ENCODE measurements at regions not wholly inside any gene's neighbourhood (a gene's known extent, or its start where the extent isn't known, plus 50 kb on each side); places are given as distances from the start of the nearest gene placed in this dataset.

DNA sequence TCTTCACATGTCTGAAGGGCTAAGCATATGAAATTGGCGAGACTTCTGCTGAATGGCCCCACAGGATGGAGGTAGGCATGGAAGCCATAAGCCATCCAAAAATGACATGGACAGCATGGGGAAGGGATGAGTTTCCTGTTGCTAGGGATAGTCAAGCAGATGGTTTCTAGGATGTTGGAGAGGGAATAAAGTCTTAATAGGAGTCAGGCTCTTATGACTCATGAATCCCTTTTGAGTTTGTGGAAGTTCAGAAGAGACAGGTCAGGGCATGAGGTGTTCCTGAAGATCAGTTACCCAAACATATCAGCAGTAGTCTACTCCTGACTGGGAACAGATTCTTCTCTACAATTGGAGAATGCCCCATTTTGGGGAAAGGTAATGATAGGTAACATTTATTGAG is 243.9 kb downstream of the REEP3 start:
- no peak overlapping the region for H3K4me3 ChIP-seq (ENCODE audit: low read depth, low read length, poor library complexity, severe bottlenecking)
- no peak for DNase-seq (ENCODE audit: low spot score)
- H3K27ac ChIP-seq (ENCODE audit: low read depth, low read length, poor library complexity, severe bottlenecking), result no peak overlapping the region
- ChIA-PET CTCF (interaction anchor here (2.7 kb wide), 1 partner anchor 46 kb away, joined by 9 read pairs; no protein-coding TSS in a partner anchor), POLR2A (ENCODE audit: low non-redundant PET) (no interaction called here)
- no peaks in the 10 kb centered on the region for H3K36me3 ChIP-seq (ENCODE audit: insufficient read depth, low read length, poor library complexity, severe bottlenecking)
- peaks cover 35% of the 10 kb centered on the region for H3K4me1 ChIP-seq (ENCODE audit: insufficient read depth, low read length, poor library complexity, severe bottlenecking)
- TF ChIP-seq, protein P1, sequence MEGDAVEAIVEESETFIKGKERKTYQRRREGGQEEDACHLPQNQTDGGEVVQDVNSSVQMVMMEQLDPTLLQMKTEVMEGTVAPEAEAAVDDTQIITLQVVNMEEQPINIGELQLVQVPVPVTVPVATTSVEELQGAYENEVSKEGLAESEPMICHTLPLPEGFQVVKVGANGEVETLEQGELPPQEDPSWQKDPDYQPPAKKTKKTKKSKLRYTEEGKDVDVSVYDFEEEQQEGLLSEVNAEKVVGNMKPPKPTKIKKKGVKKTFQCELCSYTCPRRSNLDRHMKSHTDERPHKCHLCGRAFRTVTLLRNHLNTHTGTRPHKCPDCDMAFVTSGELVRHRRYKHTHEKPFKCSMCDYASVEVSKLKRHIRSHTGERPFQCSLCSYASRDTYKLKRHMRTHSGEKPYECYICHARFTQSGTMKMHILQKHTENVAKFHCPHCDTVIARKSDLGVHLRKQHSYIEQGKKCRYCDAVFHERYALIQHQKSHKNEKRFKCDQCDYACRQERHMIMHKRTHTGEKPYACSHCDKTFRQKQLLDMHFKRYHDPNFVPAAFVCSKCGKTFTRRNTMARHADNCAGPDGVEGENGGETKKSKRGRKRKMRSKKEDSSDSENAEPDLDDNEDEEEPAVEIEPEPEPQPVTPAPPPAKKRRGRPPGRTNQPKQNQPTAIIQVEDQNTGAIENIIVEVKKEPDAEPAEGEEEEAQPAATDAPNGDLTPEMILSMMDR (conservative IDR thresholded peaks at IDR 0.05; ENCODE audit: low read depth, low read length), result no peak
- TF ChIP-seq EZH2 (IDR thresholded peaks at IDR 0.05; ENCODE audit: borderline replicate concordance, low read depth, low read length, poor library complexity, severe bottlenecking), result no peak
- no TSS peak for BruUV-seq (replicated peaks)
- no peaks in the 10 kb centered on the region for H3K9me3 ChIP-seq (ENCODE audit: low read depth, low read length, poor library complexity, severe bottlenecking)
- intact Hi-C loops (cut with micrococcal nuclease; ENCODE audit: unreplicated experiment), result loop anchor here (5.0 to 10.0 kb wide), 3 partner anchors 133 to 1170 kb away; no protein-coding TSS in a partner anchor
- no peaks in the 10 kb centered on the region for H3K27me3 ChIP-seq (replicated peaks; ENCODE audit: insufficient read depth, low read depth, low read length, poor library complexity)

- Histone ChIP-seq H3K4me1 (ENCODE audit: insufficient read depth, low read length, poor library complexity, severe bottlenecking) (peaks cover 37% of the 10 kb centered on the region), H3K27ac (ENCODE audit: low read depth, low read length, poor library complexity, severe bottlenecking) (no peak overlapping the region), H3K4me3 (ENCODE audit: low read depth, low read length, poor library complexity, severe bottlenecking) (no peak overlapping the region), H3K27me3 (replicated peaks; ENCODE audit: insufficient read depth, low read depth, low read length, poor library complexity) (no peaks in the 10 kb centered on the region), H3K9me3 (ENCODE audit: low read depth, low read length, poor library complexity, severe bottlenecking) (no peaks in the 10 kb centered on the region), H3K36me3 (ENCODE audit: insufficient read depth, low read length, poor library complexity, severe bottlenecking) (no peaks in the 10 kb centered on the region)
- intact Hi-C loops (cut with micrococcal nuclease; ENCODE audit: unreplicated experiment), result loop anchor here (2.0 to 10.0 kb wide), 4 partner anchors 134 to 1172 kb away; no protein-coding TSS in a partner anchor
- no TSS peak for BruUV-seq (replicated peaks)
- DNase-seq (ENCODE audit: low spot score), result no peak
- TF ChIP-seq, protein P1 (conservative IDR thresholded peaks at IDR 0.05; ENCODE audit: low read depth, low read length), result no peak
- no peak for TF ChIP-seq EZH2 (IDR thresholded peaks at IDR 0.05; ENCODE audit: borderline replicate concordance, low read depth, low read length, poor library complexity, severe bottlenecking)
- ChIA-PET POLR2A (ENCODE audit: low non-redundant PET) (no interaction called here), CTCF (interaction anchor here (0.5 to 2.7 kb wide), 4 partner anchors 47 to 1270 kb away, joined by 3 to 16 read pairs (median 6); no protein-coding TSS in a partner anchor)
Measured at GRCh38 chr10:63766745-63767137, 245.5 kb downstream of the REEP3 start.

DNA sequence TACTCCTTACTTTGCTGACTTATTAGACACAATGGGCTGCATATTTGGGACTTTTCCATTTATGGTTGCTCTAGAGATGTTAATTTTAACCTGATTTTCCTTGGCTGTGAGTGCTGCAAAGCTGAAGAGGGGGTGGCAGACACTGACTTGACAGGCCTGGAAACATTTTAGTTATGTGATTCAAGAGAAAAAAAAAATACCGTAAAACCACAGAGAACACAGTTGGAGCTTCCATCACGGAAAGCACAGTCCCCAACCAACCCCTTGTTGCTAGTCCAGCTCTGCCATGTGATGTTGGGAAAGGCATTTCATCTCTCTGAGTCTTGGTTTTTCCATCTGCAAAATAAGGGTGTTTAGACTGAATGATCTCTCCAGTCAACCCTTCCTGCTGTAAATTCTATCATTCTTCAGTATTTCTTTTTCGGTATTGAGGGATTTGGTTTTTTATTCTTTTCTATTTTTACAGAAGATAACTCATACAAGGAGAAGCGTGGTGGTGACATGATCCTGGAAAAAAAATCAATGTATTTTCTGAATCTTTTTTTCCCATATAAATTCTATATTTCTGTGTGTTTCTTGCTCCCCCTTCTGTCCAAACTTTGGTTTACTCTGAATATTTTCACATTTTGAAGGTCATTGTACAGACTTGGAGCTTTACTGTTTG is 246.1 kb downstream of the REEP3 start:
- Histone ChIP-seq H3K4me3 (ENCODE audit: low read depth, low read length, poor library complexity, severe bottlenecking) (no peak overlapping the region), H3K27ac (ENCODE audit: low read depth, low read length, poor library complexity, severe bottlenecking) (no peak overlapping the region), H3K9me3 (ENCODE audit: low read depth, low read length, poor library complexity, severe bottlenecking) (no peaks in the 10 kb centered on the region), H3K4me1 (ENCODE audit: insufficient read depth, low read length, poor library complexity, severe bottlenecking) (peaks cover 32% of the 10 kb centered on the region), H3K27me3 (replicated peaks; ENCODE audit: insufficient read depth, low read depth, low read length, poor library complexity) (no peaks in the 10 kb centered on the region), H3K36me3 (ENCODE audit: insufficient read depth, low read length, poor library complexity, severe bottlenecking) (no peaks in the 10 kb centered on the region)
- POLR2A ChIA-PET (ENCODE audit: low non-redundant PET), result interaction anchor here (0.8 kb wide), 1 partner anchor 137 kb away, joined by 3 read pairs; no protein-coding TSS in a partner anchor
- peak; percentile 71 for DNase-seq (ENCODE audit: low spot score)
- CTCF ChIA-PET, result interaction anchor here (0.5 to 2.7 kb wide), 5 partner anchors 48 to 716 kb away, joined by 3 to 16 read pairs (median 3); no protein-coding TSS in a partner anchor
- intact Hi-C loops (cut with micrococcal nuclease; ENCODE audit: unreplicated experiment), result loop anchor here (2.0 to 10.0 kb wide), 4 partner anchors 135 to 1172 kb away; no protein-coding TSS in a partner anchor
- TF ChIP-seq, protein P1 (conservative IDR thresholded peaks at IDR 0.05; ENCODE audit: low read depth, low read length), result peak; percentile 70
- no peak for TF ChIP-seq EZH2 (IDR thresholded peaks at IDR 0.05; ENCODE audit: borderline replicate concordance, low read depth, low read length, poor library complexity, severe bottlenecking)
- no TSS peak for BruUV-seq (replicated peaks)

Measured in A673 (cell line).